GM12874 (cell line): ENCODE measurements at regions not wholly inside any gene's neighbourhood (a gene's known extent, or its start where the extent isn't known, plus 50 kb on each side); places are given as distances from the start of the nearest gene placed in this dataset.

Source experiments
- CTCF ChIP-seq: IDR thresholded peaks from 2 replicates; pipeline ENCODE4 v1.5.1; 2011; ENCODE audit warnings: low read depth, mild to moderate bottlenecking, control low read depth, low read length, moderate library complexity; ENCODE audit not compliant: insufficient read depth

GRCh38 chr15:46525984-46526725 is 891.3 kb downstream of the SQOR start:
- no peak for TF ChIP-seq CTCF

- no peak for TF ChIP-seq CTCF
These were observed 891.9 kb downstream of the SQOR start for GRCh38 chr15:46526726-46527110.

- no peak for TF ChIP-seq CTCF
These were observed 908.8 kb downstream of the SQOR start for GRCh38 chr15:46543626-46544025.

GRCh38 chr15:46548989-46549388 is 914.2 kb downstream of the SQOR start:
- TF ChIP-seq CTCF: no peak

GRCh38 chr15:46552316-46552715 is 917.5 kb downstream of the SQOR start:
- no peak for TF ChIP-seq CTCF

- TF ChIP-seq CTCF: no peak
These were observed 920.7 kb downstream of the SQOR start for GRCh38 chr15:46555547-46555946.

GRCh38 chr15:46556010-46556409 is 921.2 kb downstream of the SQOR start:
- TF ChIP-seq CTCF: no peak
